ENCODE measurements at regions not wholly inside any gene's neighbourhood (a gene's known extent, or its start where the extent isn't known, plus 50 kb on each side); places are given as distances from the start of the nearest gene placed in this dataset.

- no peaks in the 10 kb centered on the region for H3K9me3 ChIP-seq (ENCODE audit: insufficient read depth, low read depth, low read length)
- no peak overlapping the region for H3K14ac ChIP-seq (ENCODE audit: low read length)
- H4K91ac ChIP-seq (ENCODE audit: low read depth, low read length), result no peak overlapping the region
- H3K4me1 ChIP-seq (ENCODE audit: control insufficient read depth in 1 of 2, insufficient read depth in 2 of 2, low read length in 2 of 2), result peaks cover 0 to 3% of the 10 kb centered on the region in 2 experiments
- no peak overlapping the region for H3K9ac ChIP-seq (ENCODE audit: low read length)
- no peak overlapping the region for H4K12ac ChIP-seq (ENCODE audit: low read depth, low read length)
- no peak overlapping the region for H3K4ac ChIP-seq (ENCODE audit: low read depth, low read length)
- no peak overlapping the region for H2BK120ac ChIP-seq (ENCODE audit: insufficient read depth, low read length, poor library complexity)
- H3K27ac ChIP-seq (ENCODE audit: low read depth, low read length), result no peak overlapping the region
- no peak overlapping the region for H2BK5ac ChIP-seq (ENCODE audit: low read depth, low read length, poor library complexity)
- no peak overlapping the region for H3K23ac ChIP-seq (ENCODE audit: low read length)
- H2AFZ ChIP-seq (ENCODE audit: insufficient read depth, low read length, poor library complexity), result no peak overlapping the region
- no peak overlapping the region for H3K4me2 ChIP-seq (ENCODE audit: low read length)
- DNase-seq, result peak; percentile 21 to 25
- H3K79me2 ChIP-seq (ENCODE audit: control insufficient read depth, insufficient read depth, low read length, poor library complexity), result no peaks in the 10 kb centered on the region
- H2AK5ac ChIP-seq (ENCODE audit: low read length), result no peak overlapping the region
- H3K79me1 ChIP-seq (ENCODE audit: low read length), result no peaks in the 10 kb centered on the region
- H4K8ac ChIP-seq (ENCODE audit: low read depth, low read length), result no peak overlapping the region
- WGBS (ENCODE audit: extremely low coverage, insufficient coverage, insufficient read length), result no CpG with 5 or more reads among the region's 3 CpGs
- no peak overlapping the region for H3K4me3 ChIP-seq (ENCODE audit: low read depth, low read length)
- H3K18ac ChIP-seq (ENCODE audit: low read length), result no peak overlapping the region
- H2BK12ac ChIP-seq (ENCODE audit: low read length), result no peak overlapping the region
- H3K27me3 ChIP-seq (ENCODE audit: insufficient read depth, low read length), result no peaks in the 10 kb centered on the region
- H3K36me3 ChIP-seq (ENCODE audit: control insufficient read depth in 1 of 2, insufficient read depth in 2 of 2, low read length in 2 of 2), result no peaks in the 10 kb centered on the region
Measured at GRCh38 chr12:85693093-85693665, 143.0 kb downstream of the RASSF9 start.

- H2AFZ ChIP-seq (ENCODE audit: insufficient read depth, low read length, poor library complexity), result no peak overlapping the region
- WGBS (ENCODE audit: extremely low coverage, insufficient coverage, insufficient read length), result no CpG with 5 or more reads among the region's 4 CpGs
Measured at GRCh38 chr12:85695097-85695715, 141.0 kb downstream of the RASSF9 start.

GRCh38 chr12:85697003-85697402 lies 139.2 kb downstream of the RASSF9 start:
- Histone ChIP-seq H3K36me3 (ENCODE audit: control insufficient read depth in 1 of 2, insufficient read depth in 2 of 2, low read length in 2 of 2) (no peaks in the 10 kb centered on the region), H3K23ac (ENCODE audit: low read length) (no peak overlapping the region), H3K79me2 (ENCODE audit: control insufficient read depth, insufficient read depth, low read length, poor library complexity) (no peaks in the 10 kb centered on the region), H3K14ac (ENCODE audit: low read length) (no peak overlapping the region), H4K8ac (ENCODE audit: low read depth, low read length) (no peak overlapping the region), H3K18ac (ENCODE audit: low read length) (no peak overlapping the region), H2BK120ac (ENCODE audit: insufficient read depth, low read length, poor library complexity) (no peak overlapping the region), H2BK12ac (ENCODE audit: low read length) (no peak overlapping the region), H3K4me1 (ENCODE audit: control insufficient read depth in 1 of 2, insufficient read depth in 2 of 2, low read length in 2 of 2) (no peaks in the 10 kb centered on the region), H3K27me3 (ENCODE audit: insufficient read depth, low read length) (no peaks in the 10 kb centered on the region), H3K9ac (ENCODE audit: low read length) (no peak overlapping the region), H3K4me3 (ENCODE audit: low read depth, low read length) (no peak overlapping the region), H3K4ac (ENCODE audit: low read depth, low read length) (no peak overlapping the region), H4K12ac (ENCODE audit: low read depth, low read length) (no peak overlapping the region), H3K4me2 (ENCODE audit: low read length) (no peak overlapping the region), H4K91ac (ENCODE audit: low read depth, low read length) (no peak overlapping the region), H3K79me1 (ENCODE audit: low read length) (no peaks in the 10 kb centered on the region), H3K27ac (ENCODE audit: low read depth, low read length) (no peak overlapping the region), H3K9me3 (ENCODE audit: insufficient read depth, low read depth, low read length) (no peaks in the 10 kb centered on the region), H2BK5ac (ENCODE audit: low read depth, low read length, poor library complexity) (no peak overlapping the region), H2AK5ac (ENCODE audit: low read length) (no peak overlapping the region), H2AFZ (ENCODE audit: insufficient read depth, low read length, poor library complexity) (no peak overlapping the region)
- no peak for DNase-seq
- no CpG with 5 or more reads among the region's 2 CpGs for WGBS (ENCODE audit: extremely low coverage, insufficient coverage, insufficient read length)

More at GRCh38 chr12:85695097-85695715, 141.0 kb downstream of the RASSF9 start:
- Histone ChIP-seq H3K36me3 (ENCODE audit: control insufficient read depth in 1 of 2, insufficient read depth in 2 of 2, low read length in 2 of 2) (no peaks in the 10 kb centered on the region), H3K27me3 (ENCODE audit: insufficient read depth, low read length) (no peaks in the 10 kb centered on the region), H2BK120ac (ENCODE audit: insufficient read depth, low read length, poor library complexity) (no peak overlapping the region), H2BK12ac (ENCODE audit: low read length) (no peak overlapping the region), H2AK5ac (ENCODE audit: low read length) (no peak overlapping the region), H3K79me1 (ENCODE audit: low read length) (no peaks in the 10 kb centered on the region), H3K9ac (ENCODE audit: low read length) (no peak overlapping the region), H4K8ac (ENCODE audit: low read depth, low read length) (no peak overlapping the region), H3K4ac (ENCODE audit: low read depth, low read length) (no peak overlapping the region), H3K9me3 (ENCODE audit: insufficient read depth, low read depth, low read length) (no peaks in the 10 kb centered on the region), H3K4me3 (ENCODE audit: low read depth, low read length) (no peak overlapping the region), H3K18ac (ENCODE audit: low read length) (no peak overlapping the region), H3K4me1 (ENCODE audit: control insufficient read depth in 1 of 2, insufficient read depth in 2 of 2, low read length in 2 of 2) (no peaks in the 10 kb centered on the region), H4K91ac (ENCODE audit: low read depth, low read length) (no peak overlapping the region), H4K12ac (ENCODE audit: low read depth, low read length) (no peak overlapping the region), H3K23ac (ENCODE audit: low read length) (no peak overlapping the region), H3K14ac (ENCODE audit: low read length) (no peak overlapping the region), H2BK5ac (ENCODE audit: low read depth, low read length, poor library complexity) (no peak overlapping the region), H3K79me2 (ENCODE audit: control insufficient read depth, insufficient read depth, low read length, poor library complexity) (no peaks in the 10 kb centered on the region), H3K27ac (ENCODE audit: low read depth, low read length) (no peak overlapping the region), H3K4me2 (ENCODE audit: low read length) (no peak overlapping the region)
- DNase-seq, result no peak

GRCh38 chr12:85698937-85699336 lies 137.3 kb downstream of the RASSF9 start:
- Histone ChIP-seq H3K9ac (ENCODE audit: low read length) (no peak overlapping the region), H3K36me3 (ENCODE audit: control insufficient read depth in 1 of 2, insufficient read depth in 2 of 2, low read length in 2 of 2) (no peaks in the 10 kb centered on the region), H3K18ac (ENCODE audit: low read length) (no peak overlapping the region), H2BK12ac (ENCODE audit: low read length) (no peak overlapping the region), H3K23ac (ENCODE audit: low read length) (no peak overlapping the region), H3K79me1 (ENCODE audit: low read length) (no peaks in the 10 kb centered on the region), H3K79me2 (ENCODE audit: control insufficient read depth, insufficient read depth, low read length, poor library complexity) (no peaks in the 10 kb centered on the region), H4K12ac (ENCODE audit: low read depth, low read length) (no peak overlapping the region), H2BK5ac (ENCODE audit: low read depth, low read length, poor library complexity) (no peak overlapping the region), H2AK5ac (ENCODE audit: low read length) (no peak overlapping the region), H3K4me2 (ENCODE audit: low read length) (no peak overlapping the region), H3K4me1 (ENCODE audit: control insufficient read depth in 1 of 2, insufficient read depth in 2 of 2, low read length in 2 of 2) (no peaks in the 10 kb centered on the region), H4K8ac (ENCODE audit: low read depth, low read length) (no peak overlapping the region), H3K4me3 (ENCODE audit: low read depth, low read length) (no peak overlapping the region), H3K9me3 (ENCODE audit: insufficient read depth, low read depth, low read length) (no peaks in the 10 kb centered on the region), H2AFZ (ENCODE audit: insufficient read depth, low read length, poor library complexity) (no peak overlapping the region), H4K91ac (ENCODE audit: low read depth, low read length) (no peak overlapping the region), H3K4ac (ENCODE audit: low read depth, low read length) (no peak overlapping the region), H2BK120ac (ENCODE audit: insufficient read depth, low read length, poor library complexity) (no peak overlapping the region), H3K27me3 (ENCODE audit: insufficient read depth, low read length) (no peaks in the 10 kb centered on the region), H3K14ac (ENCODE audit: low read length) (no peak overlapping the region), H3K27ac (ENCODE audit: low read depth, low read length) (no peak overlapping the region)
- no peak for DNase-seq
- WGBS (ENCODE audit: extremely low coverage, insufficient coverage, insufficient read length), result no CpG with 5 or more reads among the region's 1 CpG
